ENCODE measurements at regions not wholly inside any gene's neighbourhood (a gene's known extent, or its start where the extent isn't known, plus 50 kb on each side); places are given as distances from the start of the nearest gene placed in this dataset.

DNA sequence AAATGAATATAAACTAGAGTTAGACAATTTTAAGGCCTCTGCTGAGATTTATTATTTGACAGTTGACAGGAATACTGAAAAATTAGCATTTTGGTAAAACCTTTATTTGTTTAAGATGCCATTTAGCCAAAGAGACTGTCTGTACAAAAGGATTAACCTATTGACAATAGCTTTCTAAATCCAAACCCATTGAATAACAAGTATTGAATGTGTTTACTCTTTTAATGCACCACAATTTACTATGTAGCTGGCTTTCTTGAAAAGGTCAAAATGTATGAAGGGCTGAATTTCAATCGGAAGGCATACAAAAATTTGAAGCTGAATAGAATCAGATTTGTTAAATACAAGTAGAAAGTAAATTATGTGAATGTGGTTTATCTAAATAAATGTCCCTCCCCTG, 374.5 kb downstream of the TEX13C start:
- no peak for FAIRE-seq
- no peak overlapping the region for H3K27ac ChIP-seq (ENCODE audit: insufficient read depth, low read depth, low read length)
- H3K27me3 ChIP-seq (ENCODE audit: control insufficient read depth in 2 of 2, insufficient read depth in 2 of 2, low read length in 2 of 2) = no peaks in the 10 kb centered on the region
- ChIA-PET CTCF (no interaction called here), POLR2A (no interaction called here)
- H2AFZ ChIP-seq (ENCODE audit: low read depth, low read length) = no peak overlapping the region
- H3K79me2 ChIP-seq (ENCODE audit: control insufficient read depth, insufficient read depth, low read length) = no peaks in the 10 kb centered on the region
- H3K36me3 ChIP-seq (ENCODE audit: control insufficient read depth in 2 of 2, extremely low read depth in 1 of 2, insufficient read depth in 2 of 2, low read length in 2 of 2) = no peaks in the 10 kb centered on the region
- intact Hi-C loops (cut with micrococcal nuclease) (no loop called here), dilution Hi-C loops (cut with MboI; ENCODE audit: extremely low pct_ligation_motif_present, low sequenced_read_pairs) (no loop called here)
- H3K4me2 ChIP-seq (ENCODE audit: insufficient read depth, low read length) = no peak overlapping the region
- H3K4me3 ChIP-seq (replicated peaks in 1 of 3; ENCODE audit: insufficient read depth in 1 of 3, low read depth in 1 of 3, low read length in 3 of 3) = no peak overlapping the region
- TF ChIP-seq MYC (IDR thresholded peaks at IDR 0.05; ENCODE audit: low read depth, low read length) (no peak), JUN (IDR thresholded peaks at IDR 0.05; ENCODE audit: borderline replicate concordance, insufficient read depth, insufficient read length, low read depth) (no peak), POLR2AphosphoS5 (IDR thresholded peaks at IDR 0.05; ENCODE audit: insufficient read depth, low read depth, low read length) (no peak), FOS (IDR thresholded peaks at IDR 0.05; ENCODE audit: borderline replicate concordance, insufficient read depth, low read length) (no peak), GATA2 (IDR thresholded peaks at IDR 0.05; ENCODE audit: insufficient read depth, insufficient read length, low read depth, low read length) (no peak), POLR2A (IDR thresholded peaks at IDR 0.05; ENCODE audit: low read depth, low read length) (no peak)
- TF ChIP-seq, protein P1, sequence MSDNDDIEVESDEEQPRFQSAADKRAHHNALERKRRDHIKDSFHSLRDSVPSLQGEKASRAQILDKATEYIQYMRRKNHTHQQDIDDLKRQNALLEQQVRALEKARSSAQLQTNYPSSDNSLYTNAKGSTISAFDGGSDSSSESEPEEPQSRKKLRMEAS (IDR thresholded peaks at IDR 0.05; ENCODE audit: insufficient read depth, insufficient read length) = no peak
- TF ChIP-seq, protein P2, sequence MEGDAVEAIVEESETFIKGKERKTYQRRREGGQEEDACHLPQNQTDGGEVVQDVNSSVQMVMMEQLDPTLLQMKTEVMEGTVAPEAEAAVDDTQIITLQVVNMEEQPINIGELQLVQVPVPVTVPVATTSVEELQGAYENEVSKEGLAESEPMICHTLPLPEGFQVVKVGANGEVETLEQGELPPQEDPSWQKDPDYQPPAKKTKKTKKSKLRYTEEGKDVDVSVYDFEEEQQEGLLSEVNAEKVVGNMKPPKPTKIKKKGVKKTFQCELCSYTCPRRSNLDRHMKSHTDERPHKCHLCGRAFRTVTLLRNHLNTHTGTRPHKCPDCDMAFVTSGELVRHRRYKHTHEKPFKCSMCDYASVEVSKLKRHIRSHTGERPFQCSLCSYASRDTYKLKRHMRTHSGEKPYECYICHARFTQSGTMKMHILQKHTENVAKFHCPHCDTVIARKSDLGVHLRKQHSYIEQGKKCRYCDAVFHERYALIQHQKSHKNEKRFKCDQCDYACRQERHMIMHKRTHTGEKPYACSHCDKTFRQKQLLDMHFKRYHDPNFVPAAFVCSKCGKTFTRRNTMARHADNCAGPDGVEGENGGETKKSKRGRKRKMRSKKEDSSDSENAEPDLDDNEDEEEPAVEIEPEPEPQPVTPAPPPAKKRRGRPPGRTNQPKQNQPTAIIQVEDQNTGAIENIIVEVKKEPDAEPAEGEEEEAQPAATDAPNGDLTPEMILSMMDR (IDR thresholded peaks at IDR 0.05; ENCODE audit: extremely low read depth in 1 of 2, insufficient read depth in 1 of 2, low read depth in 1 of 2, low read length in 2 of 2) = no peak
- H4K20me1 ChIP-seq (replicated peaks; ENCODE audit: control insufficient read depth, extremely low read depth, insufficient read depth, low read length) = no peaks in the 10 kb centered on the region
- no peaks in the 10 kb centered on the region for H3K9me1 ChIP-seq (replicated peaks; ENCODE audit: control insufficient read depth, extremely low read depth, insufficient read depth, low read length)
- no peaks in the 10 kb centered on the region for H3K9me3 ChIP-seq (replicated peaks; ENCODE audit: control insufficient read depth, insufficient read depth, low read length)
- H3K9ac ChIP-seq (replicated peaks; ENCODE audit: extremely low read depth, insufficient read depth, low read length) = no peak overlapping the region
- no peaks in the 10 kb centered on the region for H3K4me1 ChIP-seq (ENCODE audit: control insufficient read depth, extremely low read depth, insufficient read depth, low read length)
- no peak for DNase-seq (ENCODE audit: low read depth, low spot score)
- BruUV-seq (replicated peaks) = no TSS peak
